ENCODE measurements at regions not wholly inside any gene's neighbourhood (a gene's known extent, or its start where the extent isn't known, plus 50 kb on each side); places are given as distances from the start of the nearest gene placed in this dataset.

GRCh38 chr15:36344887-36345286 is 234.5 kb upstream of the CDIN1 start:
- no peak for TF ChIP-seq CTCF (IDR thresholded peaks at IDR 0.05)
- TF ChIP-seq POLR2A (IDR thresholded peaks at IDR 0.05; ENCODE audit: low read depth) = no peak

Measured in esophagus muscularis mucosa (tissue), 3 donors.